ENCODE measurements at regions not wholly inside any gene's neighbourhood (a gene's known extent, or its start where the extent isn't known, plus 50 kb on each side); places are given as distances from the start of the nearest gene placed in this dataset.

GRCh38 chr17:62156949-62157348 lies 91.9 kb upstream of the MED13 start:
- TF ChIP-seq ZNF384 (IDR thresholded peaks at IDR 0.05) (no peak), FOXA1 (IDR thresholded peaks at IDR 0.05) (no peak), NFRKB (IDR thresholded peaks at IDR 0.05) (no peak), SUZ12 (IDR thresholded peaks at IDR 0.05) (no peak), SP1 (IDR thresholded peaks at IDR 0.05) (no peak), FOXM1 (IDR thresholded peaks at IDR 0.05; ENCODE audit: borderline replicate concordance) (no peak), FOXK2 (IDR thresholded peaks at IDR 0.05) (no peak)
